Progenitor cell of endocrine pancreas (in vitro differentiated cells): ENCODE measurements at regions not wholly inside any gene's neighbourhood (a gene's known extent, or its start where the extent isn't known, plus 50 kb on each side); places are given as distances from the start of the nearest gene placed in this dataset.

Source experiments
- DNase-seq: peaks from one replicate; pipeline ENCODE4 v3.0.0; 2021; ENCODE audit warnings: low spot score; ENCODE audit not compliant: unreplicated experiment
- H3K27ac Mint-ChIP-seq: 2 replicates; pipeline ENCODE4 v1.8.0; 2021; ENCODE audit warnings: mild to moderate bottlenecking, moderate library complexity, mixed read lengths
- H3K27me3 Mint-ChIP-seq: 2 replicates; pipeline ENCODE4 v1.8.0; 2021; ENCODE audit warnings: mixed read lengths
- H3K36me3 Mint-ChIP-seq: 2 replicates; pipeline ENCODE4 v1.8.0; 2022; ENCODE audit warnings: mixed read lengths; ENCODE audit not compliant: insufficient read depth
- H3K4me1 Mint-ChIP-seq: 2 replicates; pipeline ENCODE4 v1.8.0; 2021; ENCODE audit warnings: low read depth, mixed read lengths
- H3K4me3 Mint-ChIP-seq: 2 replicates; pipeline ENCODE4 v1.8.0; 2021; ENCODE audit warnings: low read depth, mild to moderate bottlenecking, moderate library complexity, mixed read lengths
- H3K9me3 Mint-ChIP-seq: 2 replicates; pipeline ENCODE4 v1.8.0; 2021; ENCODE audit warnings: low read depth, mixed read lengths
- TF ChIP-seq, protein P1 (sequence below): fragments of 200-600 bp; sonication (generic); IDR thresholded peaks from one replicate; pipeline ENCODE4 v1.5.0; 2021; ENCODE audit warnings: antibody characterized with exemption, mild to moderate bottlenecking; ENCODE audit not compliant: unreplicated experiment

DNA sequence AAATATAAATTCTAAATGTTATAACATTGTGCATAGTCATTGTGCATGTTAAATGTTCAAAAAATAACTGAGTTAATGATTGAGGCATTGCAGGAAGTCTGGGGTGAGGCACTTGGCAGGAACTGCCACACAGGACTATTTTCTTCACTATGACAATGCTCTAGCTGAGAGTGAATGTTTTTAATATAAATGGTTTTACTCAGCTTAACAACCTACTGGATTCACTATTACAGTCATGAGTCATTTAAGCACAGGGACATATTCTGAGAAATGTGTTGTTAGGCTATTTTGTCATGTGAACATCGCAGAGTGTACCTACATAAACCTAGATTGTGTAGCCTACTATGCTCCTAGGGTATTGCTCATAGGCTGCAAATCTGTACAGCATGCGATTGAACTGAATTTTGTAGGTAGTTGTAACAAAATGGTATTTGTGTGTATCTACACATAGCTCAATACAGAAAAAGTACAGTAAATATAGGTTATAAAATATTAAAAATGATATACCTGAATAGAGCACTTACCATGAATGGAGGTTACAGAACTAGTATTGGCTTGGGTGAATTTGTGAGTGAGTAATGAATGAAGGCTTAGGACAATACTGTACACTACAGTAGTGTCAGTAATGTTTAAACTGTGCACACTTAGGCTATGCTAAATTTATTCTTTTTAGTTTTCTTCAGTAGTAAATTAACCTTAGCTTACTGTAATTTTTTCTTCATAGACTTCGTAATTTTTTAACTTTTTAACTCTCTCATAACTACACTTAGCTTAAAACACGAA is 346.1 kb upstream of the PTGER4 start:
- peaks cover 3% of the 10 kb centered on the region for H3K4me1 Mint-ChIP-seq
- no peaks in the 10 kb centered on the region for H3K9me3 Mint-ChIP-seq
- TF ChIP-seq, protein P1, sequence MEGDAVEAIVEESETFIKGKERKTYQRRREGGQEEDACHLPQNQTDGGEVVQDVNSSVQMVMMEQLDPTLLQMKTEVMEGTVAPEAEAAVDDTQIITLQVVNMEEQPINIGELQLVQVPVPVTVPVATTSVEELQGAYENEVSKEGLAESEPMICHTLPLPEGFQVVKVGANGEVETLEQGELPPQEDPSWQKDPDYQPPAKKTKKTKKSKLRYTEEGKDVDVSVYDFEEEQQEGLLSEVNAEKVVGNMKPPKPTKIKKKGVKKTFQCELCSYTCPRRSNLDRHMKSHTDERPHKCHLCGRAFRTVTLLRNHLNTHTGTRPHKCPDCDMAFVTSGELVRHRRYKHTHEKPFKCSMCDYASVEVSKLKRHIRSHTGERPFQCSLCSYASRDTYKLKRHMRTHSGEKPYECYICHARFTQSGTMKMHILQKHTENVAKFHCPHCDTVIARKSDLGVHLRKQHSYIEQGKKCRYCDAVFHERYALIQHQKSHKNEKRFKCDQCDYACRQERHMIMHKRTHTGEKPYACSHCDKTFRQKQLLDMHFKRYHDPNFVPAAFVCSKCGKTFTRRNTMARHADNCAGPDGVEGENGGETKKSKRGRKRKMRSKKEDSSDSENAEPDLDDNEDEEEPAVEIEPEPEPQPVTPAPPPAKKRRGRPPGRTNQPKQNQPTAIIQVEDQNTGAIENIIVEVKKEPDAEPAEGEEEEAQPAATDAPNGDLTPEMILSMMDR, result no peak
- no peak overlapping the region for H3K27ac Mint-ChIP-seq
- DNase-seq, result no peak
- H3K4me3 Mint-ChIP-seq, result no peak overlapping the region
- H3K27me3 Mint-ChIP-seq, result no peaks in the 10 kb centered on the region
- H3K36me3 Mint-ChIP-seq, result no peaks in the 10 kb centered on the region

DNA sequence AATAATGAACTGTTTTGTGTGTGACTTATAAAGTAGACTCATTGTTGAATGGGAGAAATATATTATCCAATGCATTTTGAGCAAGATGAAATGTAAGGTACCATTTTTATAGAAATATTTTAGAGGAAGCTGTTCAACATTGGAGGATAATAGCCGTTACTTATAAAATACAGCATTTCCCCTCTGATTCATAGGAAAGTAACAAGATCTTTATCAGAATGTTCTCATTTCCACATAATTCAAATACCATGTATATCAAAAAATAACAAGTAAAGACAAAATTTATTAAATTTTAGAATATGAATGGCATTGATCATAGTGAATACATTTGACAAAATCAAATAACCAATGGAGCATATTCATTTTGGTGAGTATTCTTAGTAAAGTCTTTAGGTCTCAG is 346.7 kb upstream of the PTGER4 start:
- Mint-ChIP-seq H3K4me1 (no peaks in the 10 kb centered on the region), H3K4me3 (no peak overlapping the region), H3K9me3 (no peaks in the 10 kb centered on the region), H3K27me3 (no peaks in the 10 kb centered on the region), H3K36me3 (no peaks in the 10 kb centered on the region), H3K27ac (no peak overlapping the region)
- no peak for DNase-seq
- TF ChIP-seq, protein P1, result no peak

DNA sequence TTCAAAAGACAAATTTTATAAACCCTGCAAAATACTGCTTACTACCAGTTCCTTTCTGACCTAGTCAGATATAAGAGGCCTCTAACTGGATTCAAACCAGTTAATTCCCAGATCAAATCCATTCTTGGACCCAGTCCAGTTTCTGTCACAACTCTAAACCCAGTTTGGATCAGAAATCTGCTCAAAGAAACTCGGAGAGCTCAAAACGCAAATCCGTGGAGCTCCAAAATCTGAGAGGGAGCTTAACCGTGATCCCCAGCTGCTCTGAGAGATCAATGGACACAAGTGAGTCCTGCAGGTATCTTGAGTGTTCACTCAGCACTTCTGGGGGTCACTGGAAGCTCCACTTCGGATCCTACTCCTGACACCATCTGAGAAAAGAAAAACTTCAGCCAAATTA is 348.1 kb upstream of the PTGER4 start:
- no peaks in the 10 kb centered on the region for H3K4me1 Mint-ChIP-seq
- TF ChIP-seq, protein P1, result no peak
- no peak for DNase-seq
- H3K27me3 Mint-ChIP-seq, result no peaks in the 10 kb centered on the region
- no peak overlapping the region for H3K4me3 Mint-ChIP-seq
- H3K9me3 Mint-ChIP-seq, result no peaks in the 10 kb centered on the region
- no peaks in the 10 kb centered on the region for H3K36me3 Mint-ChIP-seq
- H3K27ac Mint-ChIP-seq, result no peak overlapping the region

DNA sequence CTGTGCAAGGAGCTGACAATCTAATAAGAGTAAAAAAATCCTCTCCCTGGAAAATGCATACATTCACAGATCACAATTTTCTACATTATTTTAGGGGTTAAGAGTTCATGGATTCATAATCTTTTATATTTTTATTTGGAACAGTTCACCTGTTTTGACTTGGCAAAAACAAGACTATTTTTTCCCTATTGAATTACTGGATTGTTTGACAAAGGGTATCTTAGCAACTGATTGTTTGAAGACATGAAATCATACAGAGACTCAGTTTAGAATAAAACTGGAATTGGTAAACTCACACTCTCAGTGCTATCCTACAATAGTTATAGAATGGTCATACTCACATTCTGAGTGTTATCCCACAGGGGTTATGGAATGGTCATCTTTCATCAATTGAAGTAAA is 358.2 kb upstream of the PTGER4 start:
- Mint-ChIP-seq H3K9me3 (peaks cover 4% of the 10 kb centered on the region), H3K27ac (no peak overlapping the region), H3K4me1 (no peaks in the 10 kb centered on the region), H3K36me3 (no peaks in the 10 kb centered on the region), H3K4me3 (no peak overlapping the region), H3K27me3 (no peaks in the 10 kb centered on the region)
- TF ChIP-seq, protein P1, result no peak
- no peak for DNase-seq

DNA sequence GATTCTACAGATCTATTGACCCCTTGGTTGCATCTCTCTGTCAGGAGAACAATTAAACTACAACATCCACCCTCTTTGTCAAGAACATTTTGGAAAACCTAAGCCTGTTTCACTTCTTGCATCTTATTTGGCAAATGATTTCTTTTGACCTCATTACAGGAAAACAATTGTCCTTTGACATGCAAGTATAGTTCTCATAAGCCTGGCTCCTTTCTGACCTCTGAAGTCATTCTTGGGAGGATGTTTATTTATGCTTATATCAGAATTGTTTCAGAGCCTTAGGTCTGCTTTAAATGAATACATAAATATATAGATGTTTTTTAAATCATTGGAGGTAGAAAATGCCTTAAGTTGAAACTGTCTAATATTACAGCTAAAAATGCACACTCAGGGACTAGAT is 361.3 kb upstream of the PTGER4 start:
- TF ChIP-seq, protein P1, result no peak
- H3K27ac Mint-ChIP-seq, result no peak overlapping the region
- H3K9me3 Mint-ChIP-seq, result peaks cover 4% of the 10 kb centered on the region
- H3K36me3 Mint-ChIP-seq, result no peaks in the 10 kb centered on the region
- H3K4me1 Mint-ChIP-seq, result no peaks in the 10 kb centered on the region
- DNase-seq, result no peak
- H3K4me3 Mint-ChIP-seq, result no peak overlapping the region
- H3K27me3 Mint-ChIP-seq, result no peaks in the 10 kb centered on the region
